A673 (cell line): ENCODE measurements at regions not wholly inside any gene's neighbourhood (a gene's known extent, or its start where the extent isn't known, plus 50 kb on each side); places are given as distances from the start of the nearest gene placed in this dataset.
"Not testable (repeated sequence)": the region's sequence is repeated elsewhere in the genome, so short reads cannot be mapped to it uniquely, and the experiment has no call there.

Source experiments
- BruUV-seq: library from RNA; stranded (reverse); fragments of 400-500 nt; replicated peaks from 2 replicates; lab custom pipeline; 2021; lab: Mats Ljungman, UMichigan
- CTCF ChIA-PET: fragments of 300-600 bp; sonication (Branson Sonifier 250); formaldehyde crosslinking; loops from one replicate; lab custom pipeline; 2022; ENCODE audit warnings: antibody characterized with exemption; lab: Charles Lee
- POLR2A ChIA-PET: fragments of 300-600 bp; sonication (Branson Sonifier 250); formaldehyde crosslinking; loops from one replicate; lab custom pipeline; 2022; ENCODE audit warnings: antibody characterized with exemption; ENCODE audit not compliant: low non-redundant PET; lab: Charles Lee
- DNase-seq: peaks from one replicate; pipeline ENCODE4 v3.0.0-alpha.2; 2015; ENCODE audit warnings: low spot score
- H3K27ac ChIP-seq: fragments of 200-600 bp; sonication (generic); 2 replicates; pipeline ENCODE4 v1.5.1; 2016; ENCODE audit warnings: mixed run types, low read depth, mild to moderate bottlenecking, mixed read lengths, antibody characterized with exemption, low read length; ENCODE audit not compliant: poor library complexity, severe bottlenecking
- H3K27me3 ChIP-seq: fragments of 200-600 bp; sonication (generic); replicated peaks from 2 replicates; pipeline ENCODE4 v1.6.1; 2017; ENCODE audit warnings: mixed run types, low read depth, mild to moderate bottlenecking, mixed read lengths, antibody characterized with exemption, low read length; ENCODE audit not compliant: insufficient read depth, poor library complexity
- H3K36me3 ChIP-seq: fragments of 200-600 bp; sonication (generic); 2 replicates; pipeline ENCODE4 v1.6.1; 2016; ENCODE audit warnings: mixed run types, mild to moderate bottlenecking, mixed read lengths, antibody characterized with exemption, low read length; ENCODE audit not compliant: insufficient read depth, poor library complexity, severe bottlenecking
- H3K4me1 ChIP-seq: fragments of 200-600 bp; sonication (generic); 2 replicates; pipeline ENCODE4 v1.6.1; 2017; ENCODE audit warnings: mixed run types, mild to moderate bottlenecking, mixed read lengths, antibody characterized with exemption, low read length; ENCODE audit not compliant: insufficient read depth, poor library complexity, severe bottlenecking
- H3K4me3 ChIP-seq: fragments of 200-600 bp; sonication (generic); 2 replicates; pipeline ENCODE4 v1.5.1; 2016; ENCODE audit warnings: low read depth, mixed run types, mild to moderate bottlenecking, mixed read lengths, low read length; ENCODE audit not compliant: poor library complexity, severe bottlenecking
- H3K9me3 ChIP-seq: fragments of 200-600 bp; sonication (generic); 2 replicates; pipeline ENCODE4 v1.6.1; 2016; ENCODE audit warnings: mixed run types, low read depth, mild to moderate bottlenecking, mixed read lengths, antibody characterized with exemption, low read length; ENCODE audit not compliant: poor library complexity, severe bottlenecking
- EZH2 ChIP-seq: fragments of 200-600 bp; sonication (generic); IDR thresholded peaks from 2 replicates; pipeline ENCODE4 v1.6.1; 2017; ENCODE audit warnings: borderline replicate concordance, low read depth, mild to moderate bottlenecking, mixed read lengths, antibody characterized with exemption, low read length; ENCODE audit not compliant: poor library complexity, severe bottlenecking
- intact Hi-C: fragments of 100-400 bp; cut with micrococcal nuclease; formaldehyde crosslinking; loops from one replicate; pipeline ENCODE4 v1.10.0; 2022; ENCODE audit not compliant: unreplicated experiment
- TF ChIP-seq, protein P1 (sequence below): fragments of 300-800, 200-600 bp; sonication (generic); conservative IDR thresholded peaks from 2 replicates; pipeline ENCODE4 v1.5.1; 2017; ENCODE audit warnings: low read depth, mild to moderate bottlenecking, antibody characterized with exemption, low read length, moderate library complexity, mixed read lengths

DNA sequence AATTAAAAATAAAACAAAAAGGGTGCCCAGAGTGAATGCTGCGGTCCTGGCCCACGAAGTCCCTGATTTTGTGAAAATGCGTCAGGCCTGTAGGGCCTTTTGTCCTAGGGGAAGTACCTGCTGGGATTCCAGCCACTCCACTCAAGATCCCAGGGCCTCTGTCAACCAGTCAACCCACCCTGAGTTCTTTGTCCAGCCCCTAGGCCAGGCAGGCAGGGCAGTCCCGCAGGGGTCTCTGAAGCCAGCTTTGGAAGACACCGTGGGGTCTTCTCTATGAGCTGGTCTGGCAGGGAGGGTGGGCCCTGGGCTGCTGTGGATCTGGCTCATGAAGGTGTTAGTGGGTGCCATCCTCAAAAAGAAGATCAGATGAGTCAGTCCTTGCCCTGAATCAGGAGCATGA lies 452.5 kb upstream of the MKI67 start:
- no peak for TF ChIP-seq EZH2
- TF ChIP-seq, protein P1, sequence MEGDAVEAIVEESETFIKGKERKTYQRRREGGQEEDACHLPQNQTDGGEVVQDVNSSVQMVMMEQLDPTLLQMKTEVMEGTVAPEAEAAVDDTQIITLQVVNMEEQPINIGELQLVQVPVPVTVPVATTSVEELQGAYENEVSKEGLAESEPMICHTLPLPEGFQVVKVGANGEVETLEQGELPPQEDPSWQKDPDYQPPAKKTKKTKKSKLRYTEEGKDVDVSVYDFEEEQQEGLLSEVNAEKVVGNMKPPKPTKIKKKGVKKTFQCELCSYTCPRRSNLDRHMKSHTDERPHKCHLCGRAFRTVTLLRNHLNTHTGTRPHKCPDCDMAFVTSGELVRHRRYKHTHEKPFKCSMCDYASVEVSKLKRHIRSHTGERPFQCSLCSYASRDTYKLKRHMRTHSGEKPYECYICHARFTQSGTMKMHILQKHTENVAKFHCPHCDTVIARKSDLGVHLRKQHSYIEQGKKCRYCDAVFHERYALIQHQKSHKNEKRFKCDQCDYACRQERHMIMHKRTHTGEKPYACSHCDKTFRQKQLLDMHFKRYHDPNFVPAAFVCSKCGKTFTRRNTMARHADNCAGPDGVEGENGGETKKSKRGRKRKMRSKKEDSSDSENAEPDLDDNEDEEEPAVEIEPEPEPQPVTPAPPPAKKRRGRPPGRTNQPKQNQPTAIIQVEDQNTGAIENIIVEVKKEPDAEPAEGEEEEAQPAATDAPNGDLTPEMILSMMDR = no peak
- CTCF ChIA-PET = no interaction called here
- POLR2A ChIA-PET = no interaction called here

DNA sequence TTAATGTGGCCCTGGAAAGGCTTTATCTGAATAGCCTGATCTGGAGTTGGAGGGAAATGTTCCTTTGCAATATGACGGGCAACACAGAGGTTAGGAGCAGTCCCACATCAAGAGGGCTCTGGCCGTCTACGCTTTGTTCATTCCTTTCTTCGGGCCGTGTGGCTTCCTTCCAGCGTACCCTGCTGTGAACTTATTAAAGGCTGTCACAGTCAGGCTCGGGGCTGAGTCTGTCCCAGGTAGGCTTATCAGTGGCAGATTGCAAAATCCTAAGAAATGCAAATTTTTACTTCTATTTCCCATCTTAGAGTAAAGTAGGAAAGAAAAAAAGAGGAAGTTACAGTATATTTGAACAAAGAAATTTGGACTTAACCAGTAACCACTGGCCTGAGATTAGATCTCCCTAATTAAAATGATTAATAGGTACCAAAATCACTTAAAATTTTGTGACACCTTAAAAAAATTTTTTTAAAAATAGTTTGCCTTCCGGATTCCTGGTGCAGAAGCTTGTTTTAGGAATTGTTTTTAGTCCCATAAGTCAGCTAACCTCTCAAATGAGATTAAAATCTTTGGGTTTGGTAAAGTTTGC lies 453.1 kb upstream of the MKI67 start:
- intact Hi-C loops = no loop called here
- TF ChIP-seq, protein P1 = no peak
- TF ChIP-seq EZH2 = no peak
- Histone ChIP-seq H3K9me3 (no peaks in the 10 kb centered on the region), H3K4me3 (no peak overlapping the region), H3K27me3 (no peaks in the 10 kb centered on the region), H3K36me3 (no peaks in the 10 kb centered on the region), H3K27ac (no peak overlapping the region), H3K4me1 (peaks cover 30% of the 10 kb centered on the region)
- no peak for DNase-seq
- CTCF ChIA-PET = no interaction called here
- BruUV-seq = no TSS peak
- POLR2A ChIA-PET = no interaction called here

More for the DNA sequence above, 452.5 kb upstream of the MKI67 start:
- no TSS peak for BruUV-seq
- H3K4me1 ChIP-seq = peaks cover 30% of the 10 kb centered on the region
- H3K36me3 ChIP-seq = no peaks in the 10 kb centered on the region
- intact Hi-C loops = no loop called here
- no peak for DNase-seq
- H3K27ac ChIP-seq = no peak overlapping the region
- no peaks in the 10 kb centered on the region for H3K27me3 ChIP-seq
- H3K9me3 ChIP-seq = no peaks in the 10 kb centered on the region
- no peak overlapping the region for H3K4me3 ChIP-seq

DNA sequence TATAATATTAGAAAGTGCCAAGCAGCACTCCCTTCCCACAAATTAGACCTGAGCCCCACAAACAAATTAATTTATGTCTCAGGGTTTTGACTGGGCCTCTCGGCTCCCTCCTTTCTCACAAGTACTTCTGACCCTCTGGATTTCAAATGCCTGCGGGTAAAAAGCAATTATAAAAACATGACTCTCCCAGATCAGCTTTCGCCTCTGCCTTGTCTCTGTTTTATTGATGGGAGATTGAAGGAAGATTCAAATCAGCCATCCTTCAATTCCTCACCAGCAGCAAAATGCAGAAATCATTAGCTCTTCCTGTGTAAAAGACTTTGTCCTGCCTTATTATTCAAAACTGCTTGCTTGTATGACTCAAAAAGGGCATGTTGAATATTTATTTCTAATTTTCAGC lies 453.7 kb upstream of the MKI67 start:
- Histone ChIP-seq H3K4me3 (no peak overlapping the region), H3K27ac (no peak overlapping the region), H3K27me3 (peaks cover 5% of the 10 kb centered on the region), H3K36me3 (no peaks in the 10 kb centered on the region), H3K9me3 (no peaks in the 10 kb centered on the region), H3K4me1 (peaks cover 25% of the 10 kb centered on the region)
- TF ChIP-seq EZH2 = no peak
- TF ChIP-seq, protein P1 = no peak
- intact Hi-C loops = no loop called here
- no TSS peak for BruUV-seq
- ChIA-PET POLR2A (no interaction called here), CTCF (no interaction called here)
- no peak for DNase-seq

DNA sequence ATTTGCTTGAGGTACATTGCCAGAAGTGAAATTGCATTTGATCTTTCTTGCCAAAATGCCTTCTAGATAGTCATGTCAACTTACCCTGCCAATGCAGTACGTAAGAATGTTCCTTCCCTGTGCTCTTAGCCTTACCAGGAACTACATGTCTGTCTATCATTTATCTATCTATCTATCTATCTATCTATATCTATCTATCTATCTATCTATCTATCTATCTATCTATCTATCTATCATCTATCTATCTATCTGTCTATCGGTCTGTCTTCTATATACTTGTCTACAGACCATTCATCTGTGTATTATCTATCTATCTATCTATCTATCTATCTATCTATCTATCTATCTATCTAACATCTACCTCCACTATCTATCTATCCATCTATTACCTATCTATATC lies 456.9 kb upstream of the MKI67 start:
- H3K36me3 ChIP-seq, DNase-seq, CTCF ChIA-PET, H3K27me3 ChIP-seq, BruUV-seq, intact Hi-C loops, H3K9me3 ChIP-seq, H3K27ac ChIP-seq, H3K4me3 ChIP-seq, POLR2A ChIA-PET, H3K4me1 ChIP-seq: not testable (repeated sequence)

DNA sequence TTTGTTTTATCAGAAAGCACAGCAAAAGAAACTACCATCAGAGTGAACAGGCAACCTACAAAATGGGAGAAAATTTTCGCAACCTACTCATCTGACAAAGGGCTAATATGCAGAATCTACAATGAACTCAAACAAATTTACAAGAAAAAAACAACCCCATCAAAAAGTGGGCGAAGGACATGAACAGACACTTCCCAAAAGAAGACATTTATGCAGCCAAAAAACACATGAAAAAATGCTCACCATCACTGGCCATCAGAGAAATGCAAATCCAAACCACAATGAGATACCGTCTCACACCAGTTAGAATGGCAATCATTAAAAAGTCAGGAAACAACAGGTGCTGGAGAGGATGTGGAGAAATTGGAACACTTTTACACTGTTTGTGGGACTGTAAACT lies 460.4 kb upstream of the MKI67 start:
- H3K9me3 ChIP-seq, H3K27ac ChIP-seq, H3K4me1 ChIP-seq, DNase-seq, intact Hi-C loops, BruUV-seq, POLR2A ChIA-PET, CTCF ChIA-PET, H3K36me3 ChIP-seq, H3K4me3 ChIP-seq: not testable (repeated sequence)
- H3K27me3 ChIP-seq = peaks cover 12% of the 10 kb centered on the region
